ENCODE measurements at regions not wholly inside any gene's neighbourhood (a gene's known extent, or its start where the extent isn't known, plus 50 kb on each side); places are given as distances from the start of the nearest gene placed in this dataset.

DNA sequence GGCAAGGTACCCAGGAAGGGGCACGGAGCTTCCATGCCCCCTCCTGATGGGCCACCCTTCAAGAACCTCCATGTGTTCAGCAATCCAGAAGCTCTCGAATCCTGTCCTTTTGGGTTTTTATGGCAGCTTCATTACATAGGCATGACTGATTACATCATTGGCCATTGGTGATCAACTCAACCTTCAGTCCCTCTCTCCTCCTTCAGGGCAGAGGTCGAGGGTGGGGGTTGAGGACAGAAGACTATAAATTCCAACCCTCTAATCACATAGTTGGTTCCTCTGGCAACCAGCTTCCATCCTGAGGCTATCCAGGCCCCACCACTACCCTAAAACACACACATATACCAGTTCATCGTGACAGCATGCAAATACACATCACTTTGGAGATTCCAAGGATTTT is 135.7 kb downstream of the ZNF281 start:
- Histone ChIP-seq H3K27ac (no peak overlapping the region), H3K4me3 (no peak overlapping the region)
- TF ChIP-seq, protein P1, sequence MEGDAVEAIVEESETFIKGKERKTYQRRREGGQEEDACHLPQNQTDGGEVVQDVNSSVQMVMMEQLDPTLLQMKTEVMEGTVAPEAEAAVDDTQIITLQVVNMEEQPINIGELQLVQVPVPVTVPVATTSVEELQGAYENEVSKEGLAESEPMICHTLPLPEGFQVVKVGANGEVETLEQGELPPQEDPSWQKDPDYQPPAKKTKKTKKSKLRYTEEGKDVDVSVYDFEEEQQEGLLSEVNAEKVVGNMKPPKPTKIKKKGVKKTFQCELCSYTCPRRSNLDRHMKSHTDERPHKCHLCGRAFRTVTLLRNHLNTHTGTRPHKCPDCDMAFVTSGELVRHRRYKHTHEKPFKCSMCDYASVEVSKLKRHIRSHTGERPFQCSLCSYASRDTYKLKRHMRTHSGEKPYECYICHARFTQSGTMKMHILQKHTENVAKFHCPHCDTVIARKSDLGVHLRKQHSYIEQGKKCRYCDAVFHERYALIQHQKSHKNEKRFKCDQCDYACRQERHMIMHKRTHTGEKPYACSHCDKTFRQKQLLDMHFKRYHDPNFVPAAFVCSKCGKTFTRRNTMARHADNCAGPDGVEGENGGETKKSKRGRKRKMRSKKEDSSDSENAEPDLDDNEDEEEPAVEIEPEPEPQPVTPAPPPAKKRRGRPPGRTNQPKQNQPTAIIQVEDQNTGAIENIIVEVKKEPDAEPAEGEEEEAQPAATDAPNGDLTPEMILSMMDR (IDR thresholded peaks at IDR 0.05), result no peak
- no peak for DNase-seq (ENCODE audit: low spot score)

DNA sequence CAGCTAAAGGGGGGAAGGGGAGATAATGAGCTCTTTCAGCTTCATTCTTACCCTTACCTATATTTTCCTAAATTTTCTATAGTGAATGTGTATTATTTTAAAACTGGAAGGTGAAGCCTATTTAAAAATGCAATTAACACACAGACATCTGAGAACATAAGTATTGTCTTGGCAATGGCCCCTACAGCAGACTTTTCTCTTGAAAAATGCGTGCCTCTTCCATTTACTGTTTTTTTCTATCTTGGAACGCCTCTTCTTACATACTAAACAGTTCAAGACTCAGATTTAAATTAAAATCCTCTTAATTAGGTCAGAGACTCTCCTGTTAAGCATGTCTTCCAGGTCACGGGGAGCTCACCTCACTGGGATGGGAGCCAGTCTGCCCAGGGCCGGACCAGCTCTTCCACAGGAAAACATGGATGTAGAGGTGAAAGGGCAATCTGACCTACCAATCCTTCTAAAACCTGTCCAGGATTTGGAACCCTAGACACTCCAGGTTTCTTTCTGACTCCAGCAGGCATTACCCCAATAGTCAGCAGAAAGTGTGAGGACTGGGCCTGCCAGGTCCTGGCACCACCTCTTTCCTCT is 137.3 kb downstream of the ZNF281 start:
- Histone ChIP-seq H3K4me3 (no peak overlapping the region), H3K27ac (no peak overlapping the region)
- TF ChIP-seq, protein P1 (IDR thresholded peaks at IDR 0.05), result no peak
- DNase-seq (ENCODE audit: low spot score), result no peak

DNA sequence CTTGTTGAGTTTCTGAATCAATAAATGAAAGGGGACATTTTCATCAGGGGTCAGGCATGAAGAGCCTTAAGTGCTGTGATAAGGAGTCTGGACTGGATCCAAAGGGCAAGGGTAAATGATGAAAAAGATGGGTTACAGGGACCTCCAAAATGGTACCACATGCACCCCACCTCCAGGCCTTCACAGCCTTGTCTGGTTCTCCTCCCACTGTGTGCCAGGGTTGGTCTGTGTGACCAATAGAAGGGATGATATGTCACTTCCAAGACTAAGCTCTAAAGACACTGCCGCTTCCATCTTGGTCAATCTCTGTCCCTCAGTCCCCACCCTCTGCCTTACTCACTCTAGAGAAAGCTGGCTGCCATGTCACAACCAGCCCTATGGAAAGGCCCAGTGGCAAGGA is 140.6 kb downstream of the ZNF281 start:
- no peak for DNase-seq (ENCODE audit: low spot score)
- Histone ChIP-seq H3K27ac (no peak overlapping the region), H3K4me3 (no peak overlapping the region)
- TF ChIP-seq, protein P1 (IDR thresholded peaks at IDR 0.05), result no peak

DNA sequence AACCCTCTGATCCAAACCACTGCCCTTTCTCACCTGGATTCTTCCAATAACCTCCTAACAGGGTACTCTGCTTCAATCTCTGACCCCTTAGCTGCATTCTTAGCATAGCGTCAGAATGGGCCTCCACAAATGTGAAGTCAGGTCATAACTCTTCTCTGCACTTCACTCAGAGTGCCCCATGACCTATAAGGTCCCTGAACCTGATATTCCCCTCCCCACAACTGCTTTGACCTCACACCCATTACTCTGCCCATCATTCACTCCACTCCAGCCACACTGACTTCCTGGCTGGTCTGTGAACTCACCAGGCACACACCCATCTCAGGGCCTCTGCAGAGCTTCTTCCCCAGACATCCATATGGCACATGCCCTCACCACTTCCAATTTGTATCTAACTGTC is 141.9 kb downstream of the ZNF281 start:
- Histone ChIP-seq H3K4me3 (no peak overlapping the region), H3K27ac (no peak overlapping the region)
- TF ChIP-seq, protein P1 (IDR thresholded peaks at IDR 0.05), result no peak
- no peak for DNase-seq (ENCODE audit: low spot score)

DNA sequence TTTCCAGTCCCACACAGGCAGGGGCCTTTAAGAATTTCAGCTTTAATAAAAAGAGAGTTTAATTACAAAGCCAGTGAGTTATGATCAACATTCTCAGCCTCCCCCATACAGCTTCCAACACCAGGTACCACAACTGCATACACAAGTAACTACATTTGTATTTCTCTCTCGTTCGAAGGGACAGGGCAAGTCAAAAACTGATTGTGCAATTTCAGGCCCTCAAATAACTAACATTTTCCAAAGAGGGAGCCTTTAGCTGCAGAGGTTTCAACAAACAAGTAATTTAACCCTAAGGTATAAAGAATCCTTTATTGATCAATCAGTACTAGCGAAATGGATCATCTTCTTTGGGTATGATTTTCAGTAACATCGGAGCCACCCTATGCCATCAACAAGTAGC is 142.4 kb downstream of the ZNF281 start:
- no peak for DNase-seq (ENCODE audit: low spot score)
- TF ChIP-seq, protein P1 (IDR thresholded peaks at IDR 0.05), result no peak
- H3K27ac ChIP-seq, result no peak overlapping the region
- H3K4me3 ChIP-seq, result no peak overlapping the region

DNA sequence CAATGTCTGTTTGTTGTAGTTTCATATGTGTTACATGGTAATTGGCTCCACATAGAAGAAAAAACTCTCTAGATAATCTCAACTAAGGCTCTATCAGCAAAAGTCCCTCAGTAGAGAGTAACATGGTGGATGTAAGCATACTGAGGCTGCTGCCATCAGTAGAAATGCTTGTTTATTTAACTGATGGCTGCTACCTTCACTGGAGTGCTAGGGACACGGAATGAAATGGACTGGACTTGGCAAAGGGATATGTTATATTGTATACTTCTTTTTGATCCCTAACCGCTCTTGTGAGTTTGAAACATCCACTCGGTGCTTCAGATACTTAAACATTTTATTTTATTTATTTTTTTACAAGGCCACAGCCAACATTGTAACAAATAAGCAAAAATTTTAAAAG is 143.0 kb downstream of the ZNF281 start:
- Histone ChIP-seq H3K4me3 (no peak overlapping the region), H3K27ac (no peak overlapping the region)
- DNase-seq (ENCODE audit: low spot score), result no peak
- TF ChIP-seq, protein P1 (IDR thresholded peaks at IDR 0.05), result no peak

DNA sequence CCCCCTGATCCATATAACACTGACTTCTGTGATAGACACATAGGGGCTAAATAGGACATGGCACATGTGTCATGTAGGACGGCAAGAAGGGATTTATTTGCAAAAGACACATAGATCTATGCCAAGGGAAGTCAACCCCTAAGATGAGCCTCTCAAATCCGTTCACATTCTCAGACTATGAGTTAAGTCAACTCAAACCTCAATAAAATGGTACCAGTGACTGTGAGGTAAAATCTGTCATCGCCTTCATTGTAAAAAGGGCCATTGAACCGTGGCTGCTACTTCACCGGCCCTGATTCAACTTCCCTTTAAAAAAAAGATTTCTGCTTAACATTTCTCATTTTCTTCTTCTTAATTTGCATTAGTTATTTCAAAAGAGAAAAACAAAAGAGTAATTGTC is 144.0 kb downstream of the ZNF281 start:
- TF ChIP-seq, protein P1 (IDR thresholded peaks at IDR 0.05), result no peak
- DNase-seq (ENCODE audit: low spot score), result no peak
- no peak overlapping the region for H3K4me3 ChIP-seq
- no peak overlapping the region for H3K27ac ChIP-seq
